Right lobe of liver (tissue), 4 donors: ENCODE measurements at regions not wholly inside any gene's neighbourhood (a gene's known extent, or its start where the extent isn't known, plus 50 kb on each side); places are given as distances from the start of the nearest gene placed in this dataset.

Source experiments
- CTCF ChIP-seq, 4 donors: fragments of 200-600 bp in 3 of 4; fragments of 450-650 bp in 1 of 4; IDR thresholded peaks; one replicate each; pipeline versions ENCODE4 v1.5.1 to v1.8.0; 2016 to 2022; ENCODE audit warnings: antibody characterized with exemption in 4 of 4, mild to moderate bottlenecking in 2 of 4
- POLR2A ChIP-seq: fragments of 450-650 bp; IDR thresholded peaks from one replicate; pipeline ENCODE4 v1.6.1; 2017; ENCODE audit warnings: antibody characterized with exemption, mild to moderate bottlenecking
- donor health status: DM: no; HTN: no; CAD: no.
- donor health status: DM: no; HTN: no; CAD: no.
- donor health status: DM: no; HTN: yes; CAD: no.

DNA sequence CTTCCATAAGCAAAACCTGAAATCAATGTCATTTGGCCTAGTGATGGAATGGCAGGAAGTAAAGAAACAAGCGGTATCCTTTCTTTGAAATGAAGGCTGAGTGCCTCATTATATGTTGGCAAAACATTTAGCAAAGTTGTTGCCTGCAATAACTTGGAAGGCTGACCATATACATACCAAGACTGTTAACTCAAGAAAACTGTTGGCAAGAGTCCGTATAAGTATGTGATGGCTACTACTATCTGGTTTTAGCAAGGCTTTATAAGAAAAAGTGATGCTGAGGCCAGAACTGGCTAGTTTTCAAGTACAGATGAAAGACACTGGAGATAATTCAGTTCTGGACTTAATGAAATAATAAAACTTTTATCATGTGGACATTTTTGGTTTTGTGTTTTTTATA lies 356.2 kb downstream of the ZNF521 start:
- no peak for TF ChIP-seq CTCF (IDR thresholded peaks at IDR 0.05)
- TF ChIP-seq POLR2A, result no peak
